IPS-15b (cell line): ENCODE measurements at regions not wholly inside any gene's neighbourhood (a gene's known extent, or its start where the extent isn't known, plus 50 kb on each side); places are given as distances from the start of the nearest gene placed in this dataset.

Experiments used
- H3K27me3 ChIP-seq: one replicate; pipeline ENCODE4 v1.6.1; 2013; ENCODE audit warnings: low read length; ENCODE audit not compliant: control insufficient read depth, insufficient read depth
- H3K36me3 ChIP-seq: one replicate; pipeline ENCODE4 v1.6.1; 2013; ENCODE audit warnings: low read length; ENCODE audit not compliant: control insufficient read depth, insufficient read depth
- H3K4me1 ChIP-seq: one replicate; pipeline ENCODE4 v1.6.1; 2013; ENCODE audit warnings: mild to moderate bottlenecking, low read length; ENCODE audit not compliant: control insufficient read depth, insufficient read depth
- H3K4me3 ChIP-seq: one replicate; pipeline ENCODE4 v1.5.1; 2013; ENCODE audit warnings: low read depth, low read length
- H3K9ac ChIP-seq: one replicate; pipeline ENCODE4 v1.6.1; 2013; ENCODE audit warnings: low read depth, mild to moderate bottlenecking, low read length
- H3K9me3 ChIP-seq: one replicate; pipeline ENCODE4 v1.6.1; 2013; ENCODE audit warnings: mild to moderate bottlenecking, low read length; ENCODE audit not compliant: control insufficient read depth, insufficient read depth

- no peak overlapping the region for H3K9ac ChIP-seq
- H3K9me3 ChIP-seq, result no peaks in the 10 kb centered on the region
- no peaks in the 10 kb centered on the region for H3K4me1 ChIP-seq
- no peaks in the 10 kb centered on the region for H3K27me3 ChIP-seq
- H3K4me3 ChIP-seq, result no peak overlapping the region
- no peaks in the 10 kb centered on the region for H3K36me3 ChIP-seq
Observed at GRCh38 chr5:57532513-57533497, 50.2 kb upstream of the ACTBL2 start.
